ENCODE measurements at regions not wholly inside any gene's neighbourhood (a gene's known extent, or its start where the extent isn't known, plus 50 kb on each side); places are given as distances from the start of the nearest gene placed in this dataset.

DNA sequence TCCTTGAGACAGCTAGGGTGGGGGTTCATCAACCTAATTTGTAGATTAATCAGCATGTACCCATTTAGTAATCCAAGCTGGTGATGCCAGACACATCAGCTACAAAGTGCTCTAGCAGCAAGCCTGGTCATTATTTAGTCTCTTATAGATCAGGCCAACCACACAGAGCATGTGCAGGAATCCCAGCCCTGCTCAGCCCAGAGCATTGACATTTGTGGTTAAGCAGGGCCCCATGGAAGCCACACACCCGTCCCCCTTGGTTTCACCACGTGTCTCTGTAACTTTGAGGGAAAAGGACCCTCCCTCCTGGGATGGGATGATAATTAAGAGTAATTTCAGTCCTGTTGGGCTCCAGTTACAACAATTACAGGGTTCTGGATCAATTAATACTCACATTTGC is 268.8 kb upstream of the RPL38 start:
- no peak for TF ChIP-seq CTCF (conservative IDR thresholded peaks at IDR 0.05; ENCODE audit: low read depth)
- POLR2A ChIA-PET (ENCODE audit: low non-redundant PET) = no interaction called here
- CTCF ChIA-PET = no interaction called here
- no peak overlapping the region for H3K27ac ChIP-seq
- DNase-seq (ENCODE audit: low spot score) = no peak

GRCh38 chr17:73936908-73937627 is 266.4 kb upstream of the RPL38 start:
- DNase-seq (ENCODE audit: low spot score) = no peak
- H3K27ac ChIP-seq = no peak overlapping the region
- POLR2A ChIA-PET (ENCODE audit: low non-redundant PET) = interaction anchor here (0.5 kb wide), 1 partner anchor 266 kb away, joined by 3 read pairs; no protein-coding TSS in a partner anchor
- no peak for TF ChIP-seq CTCF (conservative IDR thresholded peaks at IDR 0.05; ENCODE audit: low read depth)
- CTCF ChIA-PET = interaction anchor here (0.5 kb wide), 1 partner anchor 112 kb away, joined by 4 read pairs; no protein-coding TSS in a partner anchor

GRCh38 chr17:73938706-73939105 is 264.8 kb upstream of the RPL38 start:
- ChIA-PET POLR2A (ENCODE audit: low non-redundant PET) (no interaction called here), CTCF (no interaction called here)
- no peak for TF ChIP-seq CTCF (conservative IDR thresholded peaks at IDR 0.05; ENCODE audit: low read depth)
- H3K27ac ChIP-seq = no peak overlapping the region
- DNase-seq (ENCODE audit: low spot score) = no peak

DNA sequence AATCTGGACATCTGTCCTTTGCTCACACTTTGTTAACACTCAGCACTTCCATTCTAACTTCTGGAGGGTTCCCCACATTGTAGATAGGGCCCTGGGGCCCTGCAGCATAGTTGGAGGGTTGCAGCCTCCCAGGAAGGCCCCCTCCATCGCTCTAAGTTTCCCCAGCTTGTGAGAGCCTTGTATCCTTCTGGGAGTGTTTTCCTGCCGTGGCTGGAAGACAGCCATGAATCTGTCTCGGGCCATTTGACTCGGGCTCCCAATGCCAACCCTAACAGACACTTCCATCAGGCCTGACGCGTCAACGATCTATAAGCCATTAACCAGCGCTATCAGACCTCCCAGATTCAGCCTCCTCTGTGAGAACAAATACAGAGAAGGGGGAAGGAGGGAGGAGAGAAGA is 263.7 kb upstream of the RPL38 start:
- POLR2A ChIA-PET (ENCODE audit: low non-redundant PET) = no interaction called here
- CTCF ChIA-PET = no interaction called here
- no peak overlapping the region for H3K27ac ChIP-seq
- DNase-seq (ENCODE audit: low spot score) = no peak
- no peak for TF ChIP-seq CTCF (conservative IDR thresholded peaks at IDR 0.05; ENCODE audit: low read depth)

DNA sequence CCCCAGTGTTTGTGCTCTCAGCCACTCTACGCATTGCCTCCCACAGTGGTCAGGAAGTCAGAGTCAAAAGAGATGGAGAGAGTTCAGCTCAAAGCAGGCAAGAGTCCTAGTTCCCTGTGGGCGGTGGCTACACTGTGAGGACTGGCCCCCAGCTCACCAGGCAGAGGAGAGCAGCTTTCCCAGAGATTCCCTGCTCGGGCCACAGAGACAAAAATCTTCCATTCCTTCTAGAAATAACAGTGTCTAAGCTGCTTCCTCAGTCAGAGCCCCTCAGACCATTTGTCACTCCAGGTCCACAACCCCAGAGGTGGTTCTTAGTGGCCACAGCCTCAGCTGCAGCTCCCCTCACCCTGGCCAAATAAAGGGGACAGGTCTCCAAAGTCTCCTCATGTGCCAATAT is 263.0 kb upstream of the RPL38 start:
- TF ChIP-seq CTCF (conservative IDR thresholded peaks at IDR 0.05; ENCODE audit: low read depth) = no peak
- H3K27ac ChIP-seq = no peak overlapping the region
- no peak for DNase-seq (ENCODE audit: low spot score)
- CTCF ChIA-PET = no interaction called here
- POLR2A ChIA-PET (ENCODE audit: low non-redundant PET) = no interaction called here

DNA sequence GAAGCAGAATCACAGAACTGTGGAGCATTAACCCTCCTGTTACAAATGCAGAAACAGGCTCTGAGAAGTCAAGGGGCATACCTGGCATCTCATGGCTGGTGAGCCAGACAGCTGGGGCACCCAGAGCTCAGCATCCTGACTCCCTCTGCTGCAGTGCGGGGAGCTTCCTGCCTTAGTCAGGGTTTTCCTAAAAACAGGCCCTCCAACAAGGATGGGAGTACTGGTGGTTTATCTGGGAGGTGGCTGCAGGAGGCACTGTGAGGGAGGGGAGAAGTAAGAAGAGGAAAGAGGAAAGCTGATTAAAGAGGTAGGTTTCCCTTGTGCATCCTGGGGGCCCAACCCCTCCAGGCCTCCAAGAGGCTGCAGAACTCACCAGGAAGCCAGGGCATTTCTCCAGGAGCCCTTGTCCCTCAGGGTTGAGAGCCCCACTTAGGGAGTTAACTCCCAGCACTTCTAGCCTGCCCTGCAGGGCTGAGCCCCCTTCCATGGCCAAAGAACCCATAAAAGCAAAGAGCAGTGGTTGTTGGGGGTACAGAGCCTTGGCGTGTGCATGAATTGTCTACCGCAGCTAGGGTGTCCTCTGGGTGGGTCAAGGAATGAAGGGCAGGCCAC is 261.5 kb upstream of the RPL38 start:
- no peak for TF ChIP-seq CTCF (conservative IDR thresholded peaks at IDR 0.05; ENCODE audit: low read depth)
- CTCF ChIA-PET = interaction anchor here (0.7 kb wide), 1 partner anchor 252 kb away, joined by 3 read pairs; no protein-coding TSS in a partner anchor
- DNase-seq (ENCODE audit: low spot score) = no peak
- no peak overlapping the region for H3K27ac ChIP-seq
- POLR2A ChIA-PET (ENCODE audit: low non-redundant PET) = no interaction called here
